HG03025 (cell line): ENCODE measurements at regions not wholly inside any gene's neighbourhood (a gene's known extent, or its start where the extent isn't known, plus 50 kb on each side); places are given as distances from the start of the nearest gene placed in this dataset.

ENCODE experiments used
- ATAC-seq: cut with Tn5 transposase; IDR thresholded peaks from one replicate; pipeline ENCODE4 v1.9.1; 2021; ENCODE audit warnings: mild to moderate bottlenecking, moderate library complexity; ENCODE audit not compliant: unreplicated experiment, low FRiP score

- no peak for ATAC-seq
Measured at GRCh38 chr16:51757124-51757470, 606.0 kb upstream of the SALL1 start.

GRCh38 chr16:51756447-51757123 lies 605.5 kb upstream of the SALL1 start:
- ATAC-seq, result no peak

- no peak for ATAC-seq
Measured at GRCh38 chr16:51755577-51756355, 604.7 kb upstream of the SALL1 start.

- no peak for ATAC-seq
Measured at GRCh38 chr16:51755039-51755501, 604.0 kb upstream of the SALL1 start.

- ATAC-seq, result no peak
Measured at GRCh38 chr16:51753467-51754127, 602.5 kb upstream of the SALL1 start.

- ATAC-seq, result no peak
Measured at GRCh38 chr16:51752438-51752995, 601.4 kb upstream of the SALL1 start.

GRCh38 chr16:51747329-51747728 lies 596.3 kb upstream of the SALL1 start:
- no peak for ATAC-seq

- no peak for ATAC-seq
Measured at GRCh38 chr16:51734220-51734619, 583.1 kb upstream of the SALL1 start.

GRCh38 chr16:51733181-51733580 lies 582.1 kb upstream of the SALL1 start:
- no peak for ATAC-seq

- ATAC-seq, result no peak
Measured at GRCh38 chr16:51731160-51731559, 580.1 kb upstream of the SALL1 start.

- no peak for ATAC-seq
Measured at GRCh38 chr16:51723036-51723724, 572.1 kb upstream of the SALL1 start.

- ATAC-seq, result no peak
Measured at GRCh38 chr16:51722467-51722866, 571.4 kb upstream of the SALL1 start.

- ATAC-seq, result no peak
Measured at GRCh38 chr16:51719376-51719775, 568.3 kb upstream of the SALL1 start.

- no peak for ATAC-seq
Measured at GRCh38 chr16:51716195-51716594, 565.1 kb upstream of the SALL1 start.

GRCh38 chr16:51713502-51713901 lies 562.4 kb upstream of the SALL1 start:
- ATAC-seq, result no peak

- no peak for ATAC-seq
Measured at GRCh38 chr16:51710905-51711563, 560.0 kb upstream of the SALL1 start.

- no peak for ATAC-seq
Measured at GRCh38 chr16:51710186-51710585, 559.1 kb upstream of the SALL1 start.

GRCh38 chr16:51708861-51709260 lies 557.8 kb upstream of the SALL1 start:
- no peak for ATAC-seq

GRCh38 chr16:51707666-51708065 lies 556.6 kb upstream of the SALL1 start:
- no peak for ATAC-seq

GRCh38 chr16:51705142-51705541 lies 554.1 kb upstream of the SALL1 start:
- no peak for ATAC-seq
